ENCODE measurements at regions not wholly inside any gene's neighbourhood (a gene's known extent, or its start where the extent isn't known, plus 50 kb on each side); places are given as distances from the start of the nearest gene placed in this dataset.

GRCh38 chr6:117072134-117072533, 193.2 kb upstream of the VGLL2 start (continued):
- no peak for TF ChIP-seq MAFK (conservative IDR thresholded peaks at IDR 0.05 in 1 of 2, IDR thresholded peaks at IDR 0.05 in 1 of 2; ENCODE audit: low read length in 2 of 2)
- no peak for TF ChIP-seq JARID2 (CRISPR knock-in tag; IDR thresholded peaks at IDR 0.05; ENCODE audit: insufficient replicate concordance)
- no peak for TF ChIP-seq TFDP1 (CRISPR knock-in tag; IDR thresholded peaks at IDR 0.05; ENCODE audit: borderline replicate concordance)
- TF ChIP-seq MLX (CRISPR knock-in tag; IDR thresholded peaks at IDR 0.05) = no peak
- TF ChIP-seq ZFP36L1 (CRISPR knock-in tag; IDR thresholded peaks at IDR 0.05) = no peak
- no peak for TF ChIP-seq ZBTB3 (CRISPR knock-in tag; IDR thresholded peaks at IDR 0.05; ENCODE audit: borderline replicate concordance, low read depth)

GRCh38 chr6:117072781-117073180, 192.6 kb upstream of the VGLL2 start:
- H3K9me3 ChIP-seq (ENCODE audit: low read length) = no peaks in the 10 kb centered on the region
- no peak overlapping the region for H2AFZ ChIP-seq (ENCODE audit: low read length)
- H3K79me2 ChIP-seq (ENCODE audit: insufficient read depth, low read length) = no peaks in the 10 kb centered on the region
- no peak overlapping the region for H3K27ac ChIP-seq (ENCODE audit: extremely low read length, insufficient read depth, low read length)
- H3K9ac ChIP-seq (ENCODE audit: insufficient read depth, low read depth, low read length) = no peak overlapping the region
- H3K36me3 ChIP-seq (replicated peaks in 1 of 2; ENCODE audit: control insufficient read depth in 1 of 2, insufficient read depth in 2 of 2, low read length in 2 of 2) = no peaks in the 10 kb centered on the region
- ChIA-PET POLR2A (no interaction called here), CTCF (ENCODE audit: low intra/inter-chr PET ratio, low total read pairs) (no interaction called here)
- in situ Hi-C loops (cut with HindIII; ENCODE audit: extremely low pct_ligation_motif_present, low pct_unique_long_range_greater_than_20kb) = no loop called here
- no peaks in the 10 kb centered on the region for H3K27me3 ChIP-seq (ENCODE audit: control insufficient read depth in 1 of 2, insufficient read depth in 2 of 2, low read length in 2 of 2)
- BruUV-seq (replicated peaks) = no TSS peak
- DNase-seq (ENCODE audit: low spot score) (no peak), FAIRE-seq (no peak), ATAC-seq (no peak)
- H3K4me3 ChIP-seq (replicated peaks in 1 of 3; ENCODE audit: insufficient read depth in 1 of 3, low read depth in 2 of 3, low read length in 3 of 3) = no peak overlapping the region
- no peaks in the 10 kb centered on the region for H3K4me1 ChIP-seq (ENCODE audit: insufficient read depth, low read length)
- intact Hi-C loops (cut with micrococcal nuclease; ENCODE audit: unreplicated experiment) = no loop called here
- no peak overlapping the region for H3K4me2 ChIP-seq (ENCODE audit: low read depth, low read length)
- 0% methylated on average over 3 of the region's 5 CpGs for WGBS (ENCODE audit: low lambda C conversion rate)
- H4K20me1 ChIP-seq (ENCODE audit: insufficient read depth, low read length) = no peaks in the 10 kb centered on the region
- TF ChIP-seq ZNF607 (CRISPR knock-in tag; IDR thresholded peaks at IDR 0.05; ENCODE audit: borderline replicate concordance) (no peak), TEF (CRISPR knock-in tag; IDR thresholded peaks at IDR 0.05) (no peak), BRD4 (CRISPR knock-in tag; IDR thresholded peaks at IDR 0.05) (no peak), AGO1 (IDR thresholded peaks at IDR 0.05; ENCODE audit: low read depth, low read length, poor library complexity, severe bottlenecking) (no peak), RARA (CRISPR knock-in tag; IDR thresholded peaks at IDR 0.05) (no peak), ZBTB26 (CRISPR knock-in tag; IDR thresholded peaks at IDR 0.05; ENCODE audit: borderline replicate concordance) (no peak), ZNF605 (CRISPR knock-in tag; IDR thresholded peaks at IDR 0.05) (no peak), PLSCR1 (CRISPR knock-in tag; IDR thresholded peaks at IDR 0.05; ENCODE audit: borderline replicate concordance) (no peak), PRDM15 (CRISPR knock-in tag; IDR thresholded peaks at IDR 0.05) (no peak)

All from HepG2 (cell line).